H9 (cell line): ENCODE measurements at regions not wholly inside any gene's neighbourhood (a gene's known extent, or its start where the extent isn't known, plus 50 kb on each side); places are given as distances from the start of the nearest gene placed in this dataset.

ENCODE experiments used
- DNase-seq: peaks from one replicate; pipeline ENCODE4 v3.0.0-alpha.2; 2017
- H2AFZ ChIP-seq: one replicate; pipeline ENCODE4 v1.6.1; 2013; ENCODE audit warnings: mild to moderate bottlenecking, low read length, control low read depth, moderate library complexity
- H2AK5ac ChIP-seq: 2 replicates; pipeline ENCODE4 v1.6.1; 2013; ENCODE audit warnings: low read length, control low read depth, mixed read lengths; ENCODE audit not compliant: insufficient read length
- H2BK120ac ChIP-seq: one replicate; pipeline ENCODE4 v1.6.1; 2013; ENCODE audit warnings: low read depth, mild to moderate bottlenecking, low read length, control low read depth, inconsistent platforms; ENCODE audit not compliant: poor library complexity, severe bottlenecking
- H2BK12ac ChIP-seq: 2 replicates; pipeline ENCODE4 v1.6.1; 2013; ENCODE audit warnings: low read length, control low read depth, mixed read lengths, low read depth; ENCODE audit not compliant: insufficient read length
- H2BK15ac ChIP-seq: 2 replicates; pipeline ENCODE4 v1.6.1; 2013; ENCODE audit warnings: low read depth, low read length, control low read depth
- H2BK20ac ChIP-seq: one replicate; pipeline ENCODE4 v1.6.1; 2013; ENCODE audit warnings: low read depth, mild to moderate bottlenecking, low read length, control low read depth, inconsistent platforms; ENCODE audit not compliant: poor library complexity, severe bottlenecking
- H2BK5ac ChIP-seq: 2 replicates; pipeline ENCODE4 v1.6.1; 2013; ENCODE audit warnings: low read length, control low read depth, mixed read lengths; ENCODE audit not compliant: insufficient read length
- H3K14ac ChIP-seq: 2 replicates; pipeline ENCODE4 v1.6.1; 2013; ENCODE audit warnings: low read length, control low read depth; ENCODE audit not compliant: insufficient read depth
- H3K18ac ChIP-seq: 2 replicates; pipeline ENCODE4 v1.6.1; 2013; ENCODE audit warnings: low read depth, mild to moderate bottlenecking, mixed read lengths, low read length, control low read depth; ENCODE audit not compliant: insufficient read length
- H3K23ac ChIP-seq: 2 replicates; pipeline ENCODE4 v1.6.1; 2013; ENCODE audit warnings: low read length, control low read depth, mixed read lengths, low read depth; ENCODE audit not compliant: insufficient read length
- H3K23me2 ChIP-seq: 2 replicates; pipeline ENCODE4 v1.6.1; 2013; ENCODE audit warnings: low read depth, mild to moderate bottlenecking, mixed read lengths, low read length, control low read depth; ENCODE audit not compliant: insufficient read length, poor library complexity, severe bottlenecking
- H3K27ac ChIP-seq: 2 replicates; pipeline ENCODE4 v1.5.1; 2013; ENCODE audit warnings: low read length, control low read depth, mixed read lengths, low read depth; ENCODE audit not compliant: insufficient read length
- H3K27me3 ChIP-seq: 2 replicates; pipeline ENCODE4 v1.6.1; 2013; ENCODE audit warnings: low read length, control low read depth, inconsistent platforms; ENCODE audit not compliant: insufficient read depth
- H3K4ac ChIP-seq: 2 replicates; pipeline ENCODE4 v1.6.1; 2013; ENCODE audit warnings: low read depth, mild to moderate bottlenecking, control low read depth, inconsistent platforms, low read length, moderate library complexity
- H3K4me1 ChIP-seq: 2 replicates; pipeline ENCODE4 v1.6.1; 2013; ENCODE audit warnings: low read length, control low read depth, inconsistent platforms; ENCODE audit not compliant: insufficient read depth
- H3K4me2 ChIP-seq: 2 replicates; pipeline ENCODE4 v1.6.1; 2013; ENCODE audit warnings: low read length, control low read depth, mixed read lengths; ENCODE audit not compliant: insufficient read length, insufficient read depth
- H3K56ac ChIP-seq: 2 replicates; pipeline ENCODE4 v1.6.1; 2013; ENCODE audit warnings: low read depth, mild to moderate bottlenecking, mixed read lengths, low read length, control low read depth; ENCODE audit not compliant: insufficient read length
- H3K79me1 ChIP-seq: 2 replicates; pipeline ENCODE4 v1.6.1; 2013; ENCODE audit warnings: low read depth, mild to moderate bottlenecking, moderate library complexity, low read length, control low read depth, inconsistent platforms; ENCODE audit not compliant: insufficient read depth, poor library complexity, severe bottlenecking
- H3K79me2 ChIP-seq: 2 replicates; pipeline ENCODE4 v1.6.1; 2013; ENCODE audit warnings: low read length, control low read depth, inconsistent platforms; ENCODE audit not compliant: insufficient read depth
- H3K9ac ChIP-seq: 2 replicates; pipeline ENCODE4 v1.6.1; 2013; ENCODE audit warnings: low read length, control low read depth, mixed read lengths; ENCODE audit not compliant: insufficient read length; ENCODE audit errors: extremely low read depth
- H3K9me3 ChIP-seq: one replicate; pipeline ENCODE4 v1.6.1; 2013; ENCODE audit warnings: low read depth, low read length, inconsistent platforms; ENCODE audit not compliant: control insufficient read depth
- H3T11ph ChIP-seq: one replicate; pipeline ENCODE4 v1.6.1; 2013; ENCODE audit warnings: mild to moderate bottlenecking, low read length, control low read depth, inconsistent platforms
- H4K20me1 ChIP-seq: one replicate; pipeline ENCODE4 v1.6.1; 2013; ENCODE audit not compliant: control insufficient read depth, insufficient read length, insufficient read depth
- H4K5ac ChIP-seq: 2 replicates; pipeline ENCODE4 v1.6.1; 2013; ENCODE audit warnings: low read depth, mild to moderate bottlenecking, mixed read lengths, low read length, control low read depth; ENCODE audit not compliant: insufficient read length
- H4K8ac ChIP-seq: replicated peaks from 2 replicates; pipeline ENCODE4 v1.6.1; 2013; ENCODE audit warnings: low read length, control low read depth, mixed read lengths, low read depth; ENCODE audit not compliant: insufficient read length
- H4K91ac ChIP-seq: 2 replicates; pipeline ENCODE4 v1.6.1; 2013; ENCODE audit warnings: low read depth, mild to moderate bottlenecking, moderate library complexity, mixed read lengths, low read length, control low read depth; ENCODE audit not compliant: insufficient read length
- H3K27ac Mint-ChIP-seq, 3 experiments: 2 replicates in 2 of 3; 3 replicates in 1 of 3; pipeline ENCODE4 v1.8.0; 2020 to 2021; ENCODE audit warnings: mixed read lengths in 3 of 3, mild to moderate bottlenecking in 1 of 3, moderate library complexity in 1 of 3
- H3K27me3 Mint-ChIP-seq: 2 replicates; pipeline ENCODE4 v1.8.0; 2021; ENCODE audit warnings: low read depth, mild to moderate bottlenecking, moderate library complexity, mixed read lengths
- H3K36me3 Mint-ChIP-seq, 3 experiments: 2 replicates in 2 of 3; 3 replicates in 1 of 3; pipeline ENCODE4 v1.8.0; 2020 to 2021; ENCODE audit warnings: low read depth in 3 of 3, mixed read lengths in 3 of 3; ENCODE audit not compliant: insufficient read depth in 1 of 3
- H3K4me1 Mint-ChIP-seq, 2 experiments: 2 replicates each; pipeline ENCODE4 v1.8.0; 2020; ENCODE audit warnings: mixed read lengths in 2 of 2
- H3K4me3 Mint-ChIP-seq, 2 experiments: 2 replicates in 1 of 2; 3 replicates in 1 of 2; pipeline ENCODE4 v1.8.0; 2020 to 2021; ENCODE audit warnings: mild to moderate bottlenecking in 2 of 2, mixed read lengths in 2 of 2, moderate library complexity in 1 of 2
- H3K9me3 Mint-ChIP-seq, 2 experiments: 2 replicates in 1 of 2; 3 replicates in 1 of 2; pipeline ENCODE4 v1.8.0; 2020; ENCODE audit warnings: mild to moderate bottlenecking in 2 of 2, mixed read lengths in 2 of 2, moderate library complexity in 1 of 2
- CTCF ChIP-seq: fragments of 200-600 bp; sonication (generic); conservative IDR thresholded peaks from 3 replicates; pipeline ENCODE4 v1.8.0; 2021; ENCODE audit warnings: antibody characterized with exemption, mild to moderate bottlenecking
- WGBS: extraction: QIAGEN DNeasy Blood & Tissue Kit; methylation state at CpG from one replicate; pipeline ENCODE4 v1.1.7; 2013; ENCODE audit warnings: missing lambda C conversion rate, low lambda C conversion rate, mixed read lengths; ENCODE audit not compliant: insufficient read length; ENCODE audit errors: extremely low coverage; 5-methylcytosine and 5-hydroxymethylcytosine counted together

DNA sequence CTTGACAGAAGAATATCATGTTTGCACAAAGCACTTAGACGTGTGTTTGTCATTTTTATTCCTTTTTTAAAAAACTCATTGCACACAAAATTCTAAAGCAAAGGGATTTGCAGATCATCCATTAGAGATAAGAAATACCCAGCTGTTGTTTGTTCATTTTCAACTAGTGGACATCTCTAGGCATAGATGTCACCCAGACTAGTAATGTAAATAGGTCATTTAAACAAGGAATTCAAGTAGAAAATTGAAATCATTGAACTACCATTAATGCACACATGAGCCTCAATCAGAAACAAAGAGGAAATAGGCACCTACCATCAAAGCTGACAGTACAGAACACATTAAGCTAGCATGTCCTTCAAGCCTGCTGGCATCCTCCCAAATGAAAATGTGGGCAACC lies 107.3 kb downstream of the OR2K2 start:
- H3K36me3 Mint-ChIP-seq: no peaks in the 10 kb centered on the region
- H3K27me3 Mint-ChIP-seq: no peaks in the 10 kb centered on the region
- Histone ChIP-seq H2BK120ac (no peak overlapping the region), H3K23me2 (no peaks in the 10 kb centered on the region), H3K27ac (no peak overlapping the region), H2BK5ac (no peak overlapping the region), H4K91ac (no peak overlapping the region), H4K20me1 (no peaks in the 10 kb centered on the region), H3K79me2 (no peaks in the 10 kb centered on the region), H3K27me3 (no peaks in the 10 kb centered on the region), H3T11ph (no peak overlapping the region), H3K18ac (no peak overlapping the region), H3K9me3 (no peaks in the 10 kb centered on the region), H3K79me1 (no peaks in the 10 kb centered on the region), H3K23ac (no peak overlapping the region), H3K14ac (no peak overlapping the region), H4K8ac (no peak overlapping the region), H3K4ac (no peak overlapping the region), H3K4me2 (no peak overlapping the region), H4K5ac (no peak overlapping the region), H3K9ac (no peak overlapping the region), H2BK20ac (no peak overlapping the region), H2AFZ (no peak overlapping the region), H3K4me1 (no peaks in the 10 kb centered on the region), H3K56ac (no peak overlapping the region), H2BK15ac (no peak overlapping the region), H2BK12ac (no peak overlapping the region), H2AK5ac (no peak overlapping the region)
- no peak for DNase-seq
- no peaks in the 10 kb centered on the region for H3K4me1 Mint-ChIP-seq
- no peak for TF ChIP-seq CTCF
- H3K9me3 Mint-ChIP-seq: no peaks in the 10 kb centered on the region; a peak in 1 of 5 replicates
- no CpG with 5 or more reads among the region's 1 CpG for WGBS
- H3K4me3 Mint-ChIP-seq: no peak overlapping the region
- H3K27ac Mint-ChIP-seq: no peak overlapping the region
